ENCODE measurements at regions not wholly inside any gene's neighbourhood (a gene's known extent, or its start where the extent isn't known, plus 50 kb on each side); places are given as distances from the start of the nearest gene placed in this dataset.

DNA sequence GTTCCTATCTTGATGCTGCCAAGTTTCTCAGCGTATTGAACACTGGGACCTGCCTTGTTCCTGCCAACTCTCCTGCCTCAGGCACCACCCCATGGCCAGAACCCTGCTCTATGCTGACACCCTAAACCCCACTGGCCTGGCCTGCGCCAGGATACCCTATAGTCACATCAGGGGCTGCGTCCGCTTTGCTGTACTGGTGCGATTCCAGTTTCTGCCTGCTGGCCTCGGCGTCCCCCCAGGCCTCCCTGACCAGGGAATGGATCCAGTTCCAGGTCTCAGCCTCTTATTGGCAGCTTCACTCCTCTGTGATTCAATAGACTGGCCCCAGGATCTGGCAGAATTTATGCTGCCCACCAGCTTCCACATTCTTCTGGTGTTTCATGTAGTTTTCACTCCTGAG lies 55.0 kb downstream of the GPR6 start:
- DNase-seq: no peak

GRCh38 chr6:110033749-110034666 lies 55.9 kb downstream of the GPR6 start:
- no peak for DNase-seq

DNA sequence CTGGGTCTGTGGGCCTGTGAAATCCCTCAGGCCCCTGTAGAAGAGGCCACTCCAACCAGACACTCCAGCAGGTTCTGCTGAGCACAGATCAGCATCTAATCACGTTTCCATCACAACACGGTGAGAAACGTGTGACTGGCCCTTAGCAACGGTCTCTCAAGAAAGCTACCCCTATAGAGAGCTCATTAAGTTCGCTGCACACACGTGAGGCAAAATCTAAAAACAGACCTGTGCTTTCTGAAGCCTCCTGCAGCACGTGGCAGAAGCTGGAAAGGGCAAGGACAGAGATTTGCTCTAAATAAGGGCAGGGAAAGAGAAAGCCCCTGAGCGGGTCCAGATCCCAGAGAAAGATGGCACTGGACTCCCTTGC lies 56.5 kb downstream of the GPR6 start:
- no peak for DNase-seq

GRCh38 chr6:110035321-110035720 lies 57.2 kb downstream of the GPR6 start:
- no peak for DNase-seq

DNA sequence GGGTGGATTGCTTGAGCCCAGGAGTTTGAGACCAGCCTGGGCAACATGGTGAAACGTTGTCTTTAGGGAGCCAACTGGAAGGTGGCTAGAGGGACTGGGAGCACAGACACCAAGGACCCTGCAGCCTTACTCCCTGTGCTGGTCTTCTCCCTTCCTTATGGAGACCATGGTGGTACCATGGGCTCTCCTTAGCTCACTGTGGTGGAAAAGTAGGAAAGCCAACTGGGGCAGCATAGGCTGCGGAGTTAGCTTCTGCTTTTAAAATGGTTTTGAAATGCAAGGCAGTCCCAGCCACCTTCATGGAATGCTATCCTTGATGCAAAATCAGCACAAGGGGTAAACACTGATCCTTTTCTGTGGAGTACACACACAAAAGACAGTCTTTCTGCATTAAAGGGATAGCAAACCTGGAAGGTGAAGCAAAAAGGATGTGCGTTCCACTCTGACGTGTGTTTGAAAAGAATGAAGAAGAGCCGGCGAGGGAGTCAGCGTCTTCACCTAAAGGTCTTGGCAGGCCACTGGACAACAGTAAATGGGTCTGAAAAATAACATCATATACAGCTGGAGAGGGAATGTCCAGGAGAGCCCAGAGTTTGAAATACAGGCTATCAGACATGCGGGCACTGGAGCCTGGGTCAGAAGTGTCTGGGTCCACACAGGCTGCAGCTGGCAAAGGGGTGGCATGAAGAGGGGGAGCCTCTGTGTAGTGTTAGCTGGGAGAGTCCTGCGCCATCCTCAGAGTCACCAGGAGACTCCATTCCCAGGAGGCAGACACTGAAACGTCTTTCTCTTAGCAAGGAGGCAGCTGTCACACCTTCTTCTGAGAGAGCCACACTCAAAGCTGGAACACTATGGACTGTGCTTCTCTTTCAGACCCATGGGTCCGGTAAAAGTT lies 58.5 kb downstream of the GPR6 start:
- no peak for DNase-seq

DNA sequence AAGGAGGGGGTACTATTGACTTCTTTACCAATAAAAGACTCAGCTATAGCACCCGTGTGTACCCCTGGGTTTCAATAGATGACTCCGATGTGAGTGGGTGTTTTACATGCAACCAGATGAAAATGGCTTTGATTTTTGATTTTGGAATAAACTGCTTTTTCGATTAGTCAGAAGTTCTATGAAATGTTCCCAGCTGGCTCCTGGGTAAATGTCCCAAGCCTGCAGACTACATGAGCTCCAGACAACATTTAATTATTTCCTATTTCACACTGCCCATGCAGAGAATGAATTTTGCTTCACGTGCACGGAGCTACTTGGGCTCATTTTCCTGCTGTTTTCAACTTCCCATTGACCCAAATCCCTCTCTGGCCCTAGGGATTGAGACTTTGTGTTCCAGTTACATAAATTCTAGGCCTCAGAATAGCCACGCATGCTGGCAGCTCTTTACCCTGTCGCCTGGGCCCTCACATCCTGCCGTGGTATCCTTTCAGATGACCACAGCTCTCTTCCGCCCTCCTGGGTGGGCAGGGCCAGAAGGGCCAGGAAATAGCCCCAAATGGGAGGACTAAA lies 59.7 kb downstream of the GPR6 start:
- no peak for DNase-seq

- DNase-seq: peak; percentile 59
Measured at GRCh38 chr6:110039364-110039980, 61.4 kb downstream of the GPR6 start.

GRCh38 chr6:110039981-110040383 lies 61.9 kb downstream of the GPR6 start:
- DNase-seq: no peak

DNA sequence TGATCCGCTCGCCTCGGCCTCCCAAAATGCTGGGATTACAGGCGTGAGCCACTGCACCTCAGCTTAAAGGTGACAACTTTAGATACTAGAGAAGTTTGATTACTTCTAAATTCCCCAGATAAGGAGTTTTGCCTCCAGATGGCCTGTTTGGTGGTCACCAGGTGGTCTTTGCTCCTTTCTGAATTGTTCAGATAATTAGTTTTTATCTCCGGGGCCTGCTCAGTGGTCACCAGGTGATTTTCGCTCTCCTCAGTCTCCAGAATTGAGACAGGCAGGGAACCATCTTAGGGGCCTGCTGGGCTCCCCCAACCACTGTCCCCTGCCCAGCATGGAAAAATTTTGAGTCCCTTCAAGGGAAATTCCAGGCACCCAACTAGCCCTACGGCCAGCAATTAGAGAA lies 62.6 kb downstream of the GPR6 start:
- no peak for DNase-seq

DNA sequence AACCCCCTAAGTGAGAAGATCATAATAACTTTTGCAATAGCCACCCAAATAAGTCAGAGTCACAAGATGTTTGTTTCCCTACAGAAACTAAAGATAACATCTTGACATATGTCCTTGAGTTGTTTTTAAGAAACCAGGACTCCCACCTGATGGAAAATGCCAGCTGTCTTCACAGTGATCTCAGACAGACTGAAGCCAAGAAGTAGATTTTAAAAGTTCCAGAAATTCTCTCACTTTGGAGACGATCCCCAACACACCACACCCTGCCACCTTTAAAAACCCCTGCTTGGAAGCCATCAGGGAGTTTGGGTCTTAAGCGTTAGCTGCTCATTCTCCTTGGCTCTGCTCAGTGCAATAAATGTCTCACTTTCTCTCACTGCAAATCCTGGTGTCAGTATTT lies 63.0 kb downstream of the GPR6 start:
- no peak for DNase-seq

DNA sequence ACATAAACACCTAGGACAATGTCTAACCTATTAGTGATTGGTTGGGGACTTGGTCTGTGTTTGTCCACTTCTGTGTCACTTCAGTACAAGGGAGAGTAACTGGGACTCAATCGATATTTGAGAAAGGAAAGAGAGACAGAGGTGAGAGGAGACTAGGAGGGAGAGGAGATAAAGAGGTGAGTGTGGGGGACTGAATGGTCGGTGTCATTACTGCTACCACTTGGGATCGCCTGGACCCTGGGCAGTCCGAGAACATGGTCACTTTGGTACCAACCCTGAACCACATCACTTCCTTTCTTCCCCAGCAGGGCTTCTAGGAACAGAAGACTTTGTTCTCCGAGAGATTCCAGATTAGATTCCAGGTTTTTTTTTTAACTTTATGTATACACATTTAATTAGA lies 63.7 kb downstream of the GPR6 start:
- no peak for DNase-seq

DNA sequence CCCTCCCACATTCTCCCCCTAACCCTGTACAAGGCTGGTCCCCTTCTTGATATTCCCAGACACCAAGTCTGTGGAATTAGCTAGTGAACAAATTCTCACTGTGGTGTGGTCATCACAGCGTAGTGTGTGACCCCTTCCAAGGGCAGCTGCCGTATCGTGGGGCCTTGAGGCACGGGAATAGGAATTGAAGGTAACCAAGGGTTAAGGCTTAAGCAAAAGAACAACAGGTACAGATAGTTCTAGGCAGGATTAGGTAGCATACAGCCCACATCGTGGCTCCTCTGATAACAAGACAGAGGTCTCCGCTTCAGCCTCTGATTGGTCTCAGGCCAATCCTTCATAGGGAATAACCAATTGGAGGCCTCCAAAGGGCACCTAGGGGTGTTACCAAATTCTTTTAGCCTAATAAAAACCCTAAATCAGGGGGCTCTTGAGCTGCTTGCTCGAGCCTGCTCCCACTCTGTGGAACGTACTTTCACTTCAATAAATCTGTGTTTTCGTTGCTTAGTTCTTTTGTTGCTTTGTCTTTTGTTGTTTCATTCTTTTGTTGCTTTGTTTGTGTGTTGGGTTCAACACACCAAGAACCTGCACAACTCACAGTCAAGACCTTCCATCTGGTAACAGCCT lies 64.7 kb downstream of the GPR6 start:
- DNase-seq: no peak

- peak; percentile 20 for DNase-seq
Measured at GRCh38 chr6:110043366-110043994, 65.4 kb downstream of the GPR6 start.

- DNase-seq: no peak
Measured at GRCh38 chr6:110044096-110044495, 66.0 kb downstream of the GPR6 start.

- DNase-seq: no peak
Measured at GRCh38 chr6:110044622-110045021, 66.5 kb downstream of the GPR6 start.

DNA sequence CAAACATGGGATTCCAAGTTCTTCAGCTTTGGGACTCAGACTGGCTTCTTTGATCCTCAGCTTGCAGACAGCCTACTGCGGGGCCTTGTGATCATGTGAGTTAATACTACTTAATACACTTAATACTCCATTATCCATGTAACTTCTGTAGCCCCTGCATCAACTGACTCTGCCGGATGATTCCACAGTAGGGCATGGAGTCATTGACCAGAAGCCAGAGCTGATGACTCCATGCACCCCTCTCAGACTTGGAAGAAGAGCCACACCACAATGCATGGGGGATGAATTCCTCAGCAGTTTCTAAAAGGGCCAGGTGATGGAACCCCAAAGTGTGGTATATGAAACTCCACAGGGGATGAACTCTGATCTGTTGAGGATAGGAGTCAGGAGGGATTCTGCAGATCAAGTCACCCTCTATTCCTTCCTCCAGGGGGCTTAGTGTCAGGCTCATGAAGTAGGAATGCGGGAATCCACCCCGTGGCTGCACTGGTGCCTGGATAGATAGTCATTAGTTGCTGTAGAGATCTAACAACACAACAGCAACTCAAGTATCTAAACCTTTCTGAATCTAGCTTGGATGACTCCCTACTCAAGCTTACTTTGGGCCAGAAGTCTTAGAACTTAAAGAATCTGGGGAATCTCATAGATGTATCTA lies 70.2 kb downstream of the GPR6 start:
- no peak for DNase-seq

DNA sequence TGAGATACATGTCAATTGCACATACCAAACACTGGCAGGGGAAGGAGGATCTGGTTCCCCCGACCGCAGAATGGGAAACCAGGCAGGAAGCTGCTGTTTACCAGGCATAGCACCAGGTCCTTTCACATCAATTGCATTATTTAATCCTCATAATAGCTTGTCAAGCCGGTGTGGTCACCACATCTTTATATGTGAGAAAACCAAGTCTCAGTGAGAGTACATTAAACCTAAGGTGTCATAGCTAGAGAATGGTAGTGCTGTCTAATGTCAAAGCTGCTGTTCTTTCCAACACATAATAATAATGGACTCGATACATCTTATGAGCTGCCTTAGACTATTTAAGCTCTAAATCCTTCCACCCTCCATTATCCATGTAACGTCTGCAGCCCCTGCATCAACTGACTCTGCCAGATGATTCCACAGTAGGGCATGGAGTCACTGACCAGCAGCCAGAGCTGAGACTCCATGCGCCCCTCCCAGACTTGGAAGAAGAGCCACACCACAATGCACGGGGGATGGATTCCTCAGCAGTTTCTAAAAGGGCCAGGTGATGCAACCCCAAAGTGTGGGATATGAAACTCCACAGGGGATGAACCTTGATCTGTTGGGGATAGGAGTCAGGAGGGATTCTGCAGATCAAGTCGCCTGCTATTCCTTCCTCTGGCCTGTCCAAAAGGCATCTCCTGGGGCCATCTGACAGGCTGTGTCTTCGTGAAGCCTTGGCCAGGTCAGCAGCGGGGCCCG lies 71.8 kb downstream of the GPR6 start:
- no peak for DNase-seq

Data from NCI-H2171 (cell line).